SK-N-MC (cell line): ENCODE measurements at regions not wholly inside any gene's neighbourhood (a gene's known extent, or its start where the extent isn't known, plus 50 kb on each side); places are given as distances from the start of the nearest gene placed in this dataset.
"Not testable (repeated sequence)": the region's sequence is repeated elsewhere in the genome, so short reads cannot be mapped to it uniquely, and the experiment has no call there.

Experiments
- EZH2 ChIP-seq: fragments of 200-600 bp; sonication (generic); IDR thresholded peaks from one replicate; pipeline ENCODE4 v1.6.1; 2017; ENCODE audit warnings: antibody characterized with exemption
- POLR2AphosphoS5 ChIP-seq: IDR thresholded peaks from 2 replicates; pipeline ENCODE4 v1.6.1; 2012; ENCODE audit warnings: mild to moderate bottlenecking, low read depth, low read length, borderline replicate concordance

DNA sequence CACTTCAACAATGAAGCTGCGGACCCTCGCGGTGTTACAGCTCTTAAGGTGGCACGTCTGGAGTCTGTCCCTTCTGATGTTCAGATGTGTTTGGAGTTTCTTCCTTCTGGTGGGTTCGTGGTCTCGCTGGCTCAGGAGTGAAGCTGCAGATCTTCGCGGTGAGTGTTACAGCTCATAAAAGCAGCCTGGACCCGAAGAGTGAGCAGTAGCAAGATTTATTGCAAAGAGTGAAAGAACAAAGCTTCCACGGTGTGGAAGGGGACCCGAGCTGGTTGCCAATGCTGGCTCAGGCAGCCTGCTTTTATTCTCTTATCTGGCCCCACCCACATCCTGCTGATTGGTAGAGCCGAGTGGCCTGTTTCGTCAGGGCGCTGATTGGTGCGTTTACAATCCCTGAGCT lies 75.9 kb upstream of the AMN1 start:
- not testable (repeated sequence) for TF ChIP-seq POLR2AphosphoS5, EZH2
